NB4 (cell line): ENCODE measurements at regions not wholly inside any gene's neighbourhood (a gene's known extent, or its start where the extent isn't known, plus 50 kb on each side); places are given as distances from the start of the nearest gene placed in this dataset.

Source experiments
- MYC ChIP-seq: IDR thresholded peaks from 2 replicates; pipeline ENCODE4 v1.6.1; 2011; ENCODE audit warnings: low read depth, low read length
- POLR2A ChIP-seq: IDR thresholded peaks from 2 replicates; pipeline ENCODE4 v1.6.1; 2011; ENCODE audit warnings: mild to moderate bottlenecking; ENCODE audit not compliant: insufficient read length; ENCODE audit errors: extremely low read depth
- TF ChIP-seq, protein P1 (sequence below): IDR thresholded peaks from one replicate; pipeline ENCODE4 v1.5.1; 2012; ENCODE audit warnings: low read depth, low read length
- TF ChIP-seq, protein P2 (sequence below): IDR thresholded peaks from 2 replicates; pipeline ENCODE4 v1.6.1; 2011; ENCODE audit warnings: low read depth, low read length

DNA sequence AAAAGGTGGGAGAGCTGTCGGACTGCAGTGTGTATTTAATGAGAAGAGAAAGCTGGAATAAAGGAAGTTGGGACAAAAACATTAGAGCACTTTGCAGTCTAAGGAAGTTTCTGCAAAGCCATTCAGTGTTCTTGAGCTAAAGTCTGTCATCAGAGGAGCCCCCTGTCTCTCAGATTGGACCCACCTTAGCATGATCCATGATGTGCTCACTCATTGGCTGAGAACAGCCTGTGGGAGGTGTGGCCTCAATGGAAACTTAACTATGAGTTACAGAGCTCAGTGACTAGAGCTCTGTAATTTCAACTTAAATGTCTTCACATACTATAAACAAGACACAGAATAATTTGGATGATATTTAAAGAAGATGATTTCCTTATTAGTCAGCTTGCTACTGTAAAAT is 437.0 kb downstream of the BTBD3 start:
- TF ChIP-seq, protein P1, sequence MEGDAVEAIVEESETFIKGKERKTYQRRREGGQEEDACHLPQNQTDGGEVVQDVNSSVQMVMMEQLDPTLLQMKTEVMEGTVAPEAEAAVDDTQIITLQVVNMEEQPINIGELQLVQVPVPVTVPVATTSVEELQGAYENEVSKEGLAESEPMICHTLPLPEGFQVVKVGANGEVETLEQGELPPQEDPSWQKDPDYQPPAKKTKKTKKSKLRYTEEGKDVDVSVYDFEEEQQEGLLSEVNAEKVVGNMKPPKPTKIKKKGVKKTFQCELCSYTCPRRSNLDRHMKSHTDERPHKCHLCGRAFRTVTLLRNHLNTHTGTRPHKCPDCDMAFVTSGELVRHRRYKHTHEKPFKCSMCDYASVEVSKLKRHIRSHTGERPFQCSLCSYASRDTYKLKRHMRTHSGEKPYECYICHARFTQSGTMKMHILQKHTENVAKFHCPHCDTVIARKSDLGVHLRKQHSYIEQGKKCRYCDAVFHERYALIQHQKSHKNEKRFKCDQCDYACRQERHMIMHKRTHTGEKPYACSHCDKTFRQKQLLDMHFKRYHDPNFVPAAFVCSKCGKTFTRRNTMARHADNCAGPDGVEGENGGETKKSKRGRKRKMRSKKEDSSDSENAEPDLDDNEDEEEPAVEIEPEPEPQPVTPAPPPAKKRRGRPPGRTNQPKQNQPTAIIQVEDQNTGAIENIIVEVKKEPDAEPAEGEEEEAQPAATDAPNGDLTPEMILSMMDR = no peak
- TF ChIP-seq POLR2A = no peak
- TF ChIP-seq, protein P2, sequence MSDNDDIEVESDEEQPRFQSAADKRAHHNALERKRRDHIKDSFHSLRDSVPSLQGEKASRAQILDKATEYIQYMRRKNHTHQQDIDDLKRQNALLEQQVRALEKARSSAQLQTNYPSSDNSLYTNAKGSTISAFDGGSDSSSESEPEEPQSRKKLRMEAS = no peak
- TF ChIP-seq MYC = no peak
